ENCODE measurements at regions not wholly inside any gene's neighbourhood (a gene's known extent, or its start where the extent isn't known, plus 50 kb on each side); places are given as distances from the start of the nearest gene placed in this dataset.

- DNase-seq, result no peak
Measured at GRCh38 chr13:79767126-79767525, 286.2 kb downstream of the NDFIP2 start.

- no peak for DNase-seq
Measured at GRCh38 chr13:79765331-79765730, 284.4 kb downstream of the NDFIP2 start.

- no peak for DNase-seq
Measured at GRCh38 chr13:79749984-79750551, 269.1 kb downstream of the NDFIP2 start.

- DNase-seq, result no peak
Measured at GRCh38 chr13:79749566-79749965, 268.6 kb downstream of the NDFIP2 start.

GRCh38 chr13:79745081-79745480 lies 264.1 kb downstream of the NDFIP2 start:
- no peak for DNase-seq

GRCh38 chr13:79742923-79743322 lies 262.0 kb downstream of the NDFIP2 start:
- no peak for DNase-seq

- no peak for DNase-seq
Measured at GRCh38 chr13:79740991-79741390, 260.0 kb downstream of the NDFIP2 start.

- no peak for DNase-seq
Measured at GRCh38 chr13:79736356-79736755, 255.4 kb downstream of the NDFIP2 start.

GRCh38 chr13:79735228-79735627 lies 254.3 kb downstream of the NDFIP2 start:
- DNase-seq, result no peak

GRCh38 chr13:79727086-79727485 lies 246.1 kb downstream of the NDFIP2 start:
- no peak for DNase-seq

- DNase-seq, result no peak
Measured at GRCh38 chr13:79725841-79726240, 244.9 kb downstream of the NDFIP2 start.

GRCh38 chr13:79724348-79725103 lies 243.6 kb downstream of the NDFIP2 start:
- no peak for DNase-seq

- DNase-seq, result no peak
Measured at GRCh38 chr13:79723519-79724024, 242.6 kb downstream of the NDFIP2 start.

- no peak for DNase-seq
Measured at GRCh38 chr13:79722885-79723445, 242.0 kb downstream of the NDFIP2 start.

- DNase-seq, result no peak
Measured at GRCh38 chr13:79716191-79716590, 235.2 kb downstream of the NDFIP2 start.

- DNase-seq, result no peak
Measured at GRCh38 chr13:79711631-79712030, 230.7 kb downstream of the NDFIP2 start.

- no peak for DNase-seq
Measured at GRCh38 chr13:79710376-79710775, 229.4 kb downstream of the NDFIP2 start.

- DNase-seq, result no peak
Measured at GRCh38 chr13:79709471-79709870, 228.5 kb downstream of the NDFIP2 start.

GRCh38 chr13:79703772-79704171 lies 222.8 kb downstream of the NDFIP2 start:
- no peak for DNase-seq

GRCh38 chr13:79695754-79696153 lies 214.8 kb downstream of the NDFIP2 start:
- no peak for DNase-seq

GRCh38 chr13:79692846-79693245 lies 211.9 kb downstream of the NDFIP2 start:
- no peak for DNase-seq

- DNase-seq, result no peak
Measured at GRCh38 chr13:79691826-79692225, 210.9 kb downstream of the NDFIP2 start.

GRCh38 chr13:79688741-79689140 lies 207.8 kb downstream of the NDFIP2 start:
- DNase-seq, result no peak

- no peak for DNase-seq
Measured at GRCh38 chr13:79686441-79686840, 205.5 kb downstream of the NDFIP2 start.

Data from midbrain (tissue), 1 donor.